Hepatocyte (in vitro differentiated cells): ENCODE measurements at regions not wholly inside any gene's neighbourhood (a gene's known extent, or its start where the extent isn't known, plus 50 kb on each side); places are given as distances from the start of the nearest gene placed in this dataset.

Experiments
- DNase-seq: peaks from one replicate; pipeline ENCODE4 v3.0.0-alpha.2; 2016; ENCODE audit warnings: low spot score
- H2AFZ ChIP-seq: fragments of 200-600 bp; sonication (generic); 2 replicates; pipeline ENCODE4 v1.6.0; 2016; ENCODE audit warnings: antibody characterized with exemption, mild to moderate bottlenecking
- H3K27ac ChIP-seq: fragments of 200-600 bp; sonication (generic); 2 replicates; pipeline ENCODE4 v1.5.1; 2016; ENCODE audit warnings: mild to moderate bottlenecking
- H3K27me3 ChIP-seq: fragments of 200-600 bp; sonication (generic); 2 replicates; pipeline ENCODE4 v1.6.1; 2016
- H3K36me3 ChIP-seq: fragments of 200-600 bp; sonication (generic); replicated peaks from 2 replicates; pipeline ENCODE4 v1.5.1; 2016; ENCODE audit warnings: low read depth; ENCODE audit not compliant: insufficient read depth
- H3K4me1 ChIP-seq: fragments of 200-600 bp; sonication (generic); 2 replicates; pipeline ENCODE4 v1.5.1; 2016; ENCODE audit warnings: mild to moderate bottlenecking, moderate library complexity; ENCODE audit not compliant: insufficient read depth
- H3K4me2 ChIP-seq: fragments of 200-600 bp; sonication (generic); 2 replicates; pipeline ENCODE4 v1.6.0; 2016
- H3K4me3 ChIP-seq: fragments of 200-600 bp; sonication (generic); 2 replicates; pipeline ENCODE4 v1.5.1; 2016; ENCODE audit warnings: mild to moderate bottlenecking
- H3K79me2 ChIP-seq: fragments of 200-600 bp; sonication (generic); 2 replicates; pipeline ENCODE4 v1.6.0; 2017; ENCODE audit warnings: mild to moderate bottlenecking
- H3K9me2 ChIP-seq: fragments of 200-600 bp; sonication (generic); replicated peaks from 2 replicates; pipeline ENCODE4 v1.6.0; 2017; ENCODE audit warnings: mild to moderate bottlenecking; ENCODE audit not compliant: insufficient read depth
- H3K9me3 ChIP-seq: fragments of 200-600 bp; sonication (generic); 2 replicates; pipeline ENCODE4 v1.5.1; 2016; ENCODE audit warnings: low read depth, mild to moderate bottlenecking
- H4K20me1 ChIP-seq: fragments of 200-600 bp; sonication (generic); 2 replicates; pipeline ENCODE4 v1.6.0; 2016; ENCODE audit warnings: mild to moderate bottlenecking; ENCODE audit not compliant: insufficient read depth, poor library complexity, severe bottlenecking
- CTCF ChIP-seq: fragments of 200-600 bp; sonication (generic); IDR thresholded peaks from 2 replicates; pipeline ENCODE4 v1.5.1; 2016; ENCODE audit warnings: antibody characterized with exemption, mild to moderate bottlenecking; ENCODE audit not compliant: poor library complexity
- EZH2 ChIP-seq: fragments of 200-600 bp; sonication (generic); IDR thresholded peaks from 2 replicates; pipeline ENCODE4 v1.6.1; 2016; ENCODE audit warnings: antibody characterized with exemption, mild to moderate bottlenecking, borderline replicate concordance
- EZH2phosphoT487 ChIP-seq: fragments of 200-600 bp; sonication (generic); IDR thresholded peaks from one replicate; pipeline ENCODE4 v1.6.1; 2018; ENCODE audit warnings: antibody characterized with exemption, mild to moderate bottlenecking, low read depth, moderate library complexity; ENCODE audit not compliant: unreplicated experiment, severe bottlenecking
- WGBS: methylation state at CpG from one replicate; pipeline ENCODE4 v1.1.6; 2016; ENCODE audit warnings: low lambda C conversion rate; ENCODE audit errors: missing lambda C conversion rate; 5-methylcytosine and 5-hydroxymethylcytosine counted together

- Histone ChIP-seq H3K9me2 (no peaks in the 10 kb centered on the region), H4K20me1 (no peaks in the 10 kb centered on the region), H3K4me1 (no peaks in the 10 kb centered on the region), H3K4me3 (no peak overlapping the region), H3K36me3 (no peaks in the 10 kb centered on the region), H3K27ac (no peak overlapping the region), H3K79me2 (no peaks in the 10 kb centered on the region), H3K9me3 (no peaks in the 10 kb centered on the region), H3K4me2 (no peak overlapping the region), H2AFZ (no peak overlapping the region), H3K27me3 (no peaks in the 10 kb centered on the region)
- 42% methylated on average over 4 of the region's 4 CpGs for WGBS
- DNase-seq = peak; percentile 60
- TF ChIP-seq CTCF (peak; percentile 49), EZH2 (no peak)
Measured at GRCh38 chr7:19442016-19442785, 266.6 kb downstream of the POLR1F start.

GRCh38 chr7:19439517-19439916 lies 269.3 kb downstream of the POLR1F start:
- H2AFZ ChIP-seq = no peak overlapping the region
- TF ChIP-seq CTCF = no peak
- no peak for TF ChIP-seq EZH2
- no peak for TF ChIP-seq EZH2phosphoT487
- no peaks in the 10 kb centered on the region for H3K79me2 ChIP-seq
- no peak for DNase-seq
- WGBS = 54% methylated on average over 3 of the region's 3 CpGs
- no peaks in the 10 kb centered on the region for H3K4me1 ChIP-seq
- no peaks in the 10 kb centered on the region for H4K20me1 ChIP-seq
- no peaks in the 10 kb centered on the region for H3K36me3 ChIP-seq
- H3K9me2 ChIP-seq = no peaks in the 10 kb centered on the region
- no peak overlapping the region for H3K27ac ChIP-seq
- H3K9me3 ChIP-seq = no peaks in the 10 kb centered on the region
- H3K4me2 ChIP-seq = no peak overlapping the region
- H3K27me3 ChIP-seq = no peaks in the 10 kb centered on the region
- H3K4me3 ChIP-seq = no peak overlapping the region

GRCh38 chr7:19437446-19437845 lies 271.4 kb downstream of the POLR1F start:
- no peak overlapping the region for H3K4me3 ChIP-seq
- H3K27me3 ChIP-seq = no peaks in the 10 kb centered on the region
- no peaks in the 10 kb centered on the region for H3K9me2 ChIP-seq
- no peak for DNase-seq
- H2AFZ ChIP-seq = no peak overlapping the region
- no peak overlapping the region for H3K4me2 ChIP-seq
- no peaks in the 10 kb centered on the region for H3K4me1 ChIP-seq
- no peaks in the 10 kb centered on the region for H3K9me3 ChIP-seq
- no peaks in the 10 kb centered on the region for H4K20me1 ChIP-seq
- 94% methylated on average over 1 of the region's 1 CpG for WGBS
- no peak for TF ChIP-seq EZH2phosphoT487
- no peak for TF ChIP-seq CTCF
- no peak for TF ChIP-seq EZH2
- H3K27ac ChIP-seq = no peak overlapping the region
- H3K36me3 ChIP-seq = no peaks in the 10 kb centered on the region
- no peaks in the 10 kb centered on the region for H3K79me2 ChIP-seq
